ENCODE measurements at regions not wholly inside any gene's neighbourhood (a gene's known extent, or its start where the extent isn't known, plus 50 kb on each side); places are given as distances from the start of the nearest gene placed in this dataset.

- TF ChIP-seq CTCF (IDR thresholded peaks at IDR 0.05) = no peak
- TF ChIP-seq ZFX (IDR thresholded peaks at IDR 0.05; ENCODE audit: borderline replicate concordance) = no peak
Observed at GRCh38 chr1:192896376-192896775, 87.5 kb downstream of the RGS2 start.
